H1 (cell line): ENCODE measurements at regions not wholly inside any gene's neighbourhood (a gene's known extent, or its start where the extent isn't known, plus 50 kb on each side); places are given as distances from the start of the nearest gene placed in this dataset.

Experiments
- CTCF ChIA-PET: fragments of 300-600 bp; sonication (Branson Sonifier 250); formaldehyde crosslinking; loops from one replicate; lab custom pipeline; 2021; ENCODE audit not compliant: partially characterized antibody; lab: Charles Lee
- POLR2A ChIA-PET: fragments of 300-600 bp; sonication (Branson Sonifier 250); formaldehyde crosslinking; loops from one replicate; lab custom pipeline; 2021; ENCODE audit warnings: inconsistent platforms; ENCODE audit not compliant: partially characterized antibody; lab: Charles Lee
- DNase-seq, 2 experiments: peaks; one replicate each; pipeline versions ENCODE4 v3.0.0 to v3.0.0-alpha.2; 2010 to 2022; ENCODE audit warnings: low spot score in 2 of 2, low read depth in 1 of 2, mixed read lengths in 1 of 2
- FAIRE-seq: peaks from 2 replicates; lab custom pipeline; 2011; peaks lifted over from hg19 to GRCh38; lab: Jason Lieb, UNC
- H2AFZ ChIP-seq: 2 replicates; pipeline ENCODE4 v1.8.1; 2012; ENCODE audit warnings: low read length, inconsistent platforms
- H2AK5ac ChIP-seq: 2 replicates; pipeline ENCODE4 v1.6.1; 2013; ENCODE audit warnings: low read depth, low read length
- H2BK120ac ChIP-seq: replicated peaks from 2 replicates; pipeline ENCODE3; 2013; ENCODE audit warnings: low read depth, low read length, inconsistent platforms
- H2BK12ac ChIP-seq: 2 replicates; pipeline ENCODE4 v1.6.1; 2013; ENCODE audit warnings: low read depth, low read length
- H2BK15ac ChIP-seq: 2 replicates; pipeline ENCODE4 v1.6.1; 2013; ENCODE audit warnings: low read length
- H2BK20ac ChIP-seq: 2 replicates; pipeline ENCODE4 v1.6.1; 2013; ENCODE audit warnings: low read length
- H2BK5ac ChIP-seq: 2 replicates; pipeline ENCODE4 v1.6.1; 2013; ENCODE audit warnings: low read depth, low read length
- H3K14ac ChIP-seq: 2 replicates; pipeline ENCODE4 v1.6.1; 2013; ENCODE audit warnings: inconsistent platforms; ENCODE audit not compliant: insufficient read length
- H3K18ac ChIP-seq: 2 replicates; pipeline ENCODE4 v1.6.1; 2013; ENCODE audit warnings: low read length; ENCODE audit errors: extremely low read depth
- H3K23ac ChIP-seq: 2 replicates; pipeline ENCODE4 v1.6.1; 2013; ENCODE audit warnings: inconsistent platforms; ENCODE audit not compliant: insufficient read length
- H3K23me2 ChIP-seq: 2 replicates; pipeline ENCODE4 v1.6.1; 2013; ENCODE audit warnings: low read depth, low read length
- H3K27ac ChIP-seq: 2 replicates; pipeline ENCODE4 v1.6.1; 2011; ENCODE audit warnings: low read depth, low read length, inconsistent platforms
- H3K27me3 ChIP-seq, 4 experiments: replicated peaks in 1 of 4; 1 replicate in 1 of 4; 2 replicates in 3 of 4; pipeline versions ENCODE4 v1.6.1 to v1.8.1; 2011 to 2013; ENCODE audit warnings: low read length in 3 of 4, mild to moderate bottlenecking in 3 of 4, inconsistent platforms in 2 of 4, mixed read lengths in 2 of 4, moderate library complexity in 1 of 4; ENCODE audit not compliant: control insufficient read depth in 3 of 4, insufficient read depth in 3 of 4; ENCODE audit errors: extremely low read depth in 1 of 4
- H3K36me3 ChIP-seq, 4 experiments: 2 replicates each; pipeline versions ENCODE4 v1.6.1 to v1.8.1; 2011 to 2013; ENCODE audit warnings: mild to moderate bottlenecking in 4 of 4, low read length in 3 of 4, moderate library complexity in 2 of 4, control low read depth in 1 of 4, inconsistent platforms in 1 of 4; ENCODE audit not compliant: insufficient read depth in 4 of 4, control insufficient read depth in 2 of 4
- H3K4ac ChIP-seq: replicated peaks from 2 replicates; pipeline ENCODE3; 2013; ENCODE audit warnings: low read length, low read depth, mixed read lengths, inconsistent platforms; ENCODE audit not compliant: insufficient read length
- H3K4me1 ChIP-seq, 4 experiments: replicated peaks in 1 of 4; 1 replicate in 1 of 4; 2 replicates in 3 of 4; pipeline versions ENCODE4 v1.6.1 to v1.8.1; 2011 to 2013; ENCODE audit warnings: low read length in 3 of 4, inconsistent platforms in 2 of 4, mixed read lengths in 1 of 4; ENCODE audit not compliant: insufficient read depth in 4 of 4, control insufficient read depth in 3 of 4
- H3K4me2 ChIP-seq, 2 experiments: 2 replicates each; pipeline versions ENCODE4 v1.6.1 to v1.8.1; 2011 to 2013; ENCODE audit warnings: low read depth in 2 of 2, low read length in 2 of 2, control low read depth in 1 of 2, inconsistent platforms in 1 of 2, mild to moderate bottlenecking in 1 of 2; ENCODE audit not compliant: insufficient read depth in 1 of 2
- H3K4me3 ChIP-seq, 4 experiments: fragments of 200-600, 300-600 bp in 1 of 4; sonication (generic), shearing (Covaris generic), sonication (Bioruptor Twin) in 1 of 4; 2 replicates each; pipeline versions ENCODE4 v1.5.1 to v1.8.1; 2011 to 2016; ENCODE audit warnings: low read length in 4 of 4, low read depth in 3 of 4, control low read depth in 2 of 4, inconsistent platforms in 2 of 4, mild to moderate bottlenecking in 2 of 4, mixed read lengths in 1 of 4, moderate library complexity in 1 of 4; ENCODE audit not compliant: insufficient read depth in 2 of 4; ENCODE audit errors: extremely low read depth in 1 of 4
- H3K56ac ChIP-seq: replicated peaks from 2 replicates; pipeline ENCODE3; 2013; ENCODE audit warnings: low read depth, mild to moderate bottlenecking, mixed read lengths, low read length, inconsistent platforms; ENCODE audit not compliant: insufficient read length
- H3K79me1 ChIP-seq: 2 replicates; pipeline ENCODE4 v1.6.1; 2013; ENCODE audit warnings: low read depth, low read length, control low read depth
- H3K79me2 ChIP-seq, 2 experiments: 2 replicates each; pipeline versions ENCODE4 v1.6.1 to v1.8.1; 2012 to 2013; ENCODE audit warnings: low read length in 2 of 2, mild to moderate bottlenecking in 2 of 2, inconsistent platforms in 1 of 2; ENCODE audit not compliant: insufficient read depth in 2 of 2, control insufficient read depth in 1 of 2
- H3K9ac ChIP-seq, 4 experiments: replicated peaks in 1 of 4; 1 replicate in 1 of 4; 2 replicates in 3 of 4; pipeline versions ENCODE4 v1.6.1 to v1.8.1; 2011 to 2013; ENCODE audit warnings: low read depth in 3 of 4, low read length in 3 of 4, control low read depth in 2 of 4, mild to moderate bottlenecking in 2 of 4, moderate library complexity in 2 of 4, inconsistent platforms in 1 of 4; ENCODE audit errors: extremely low read depth in 1 of 4
- H3K9me3 ChIP-seq, 2 experiments: 2 replicates each; pipeline versions ENCODE4 v1.6.1 to v1.8.1; 2012 to 2013; ENCODE audit warnings: mild to moderate bottlenecking in 2 of 2, moderate library complexity in 2 of 2, control low read depth in 1 of 2, inconsistent platforms in 1 of 2, low read depth in 1 of 2, low read length in 1 of 2, mixed read lengths in 1 of 2; ENCODE audit not compliant: insufficient read depth in 2 of 2
- H4K20me1 ChIP-seq, 2 experiments: replicated peaks in 1 of 2; 2 replicates each; pipeline versions ENCODE3 to v1.8.1; 2011 to 2013; ENCODE audit warnings: inconsistent platforms in 2 of 2, low read length in 2 of 2, mild to moderate bottlenecking in 1 of 2; ENCODE audit not compliant: insufficient read depth in 2 of 2, control insufficient read depth in 1 of 2
- H4K5ac ChIP-seq: 2 replicates; pipeline ENCODE4 v1.6.1; 2013; ENCODE audit warnings: low read length, low read depth, mixed read lengths, inconsistent platforms; ENCODE audit not compliant: insufficient read length
- H4K8ac ChIP-seq: 2 replicates; pipeline ENCODE4 v1.8.0; 2013; ENCODE audit warnings: mild to moderate bottlenecking, moderate library complexity, low read length, inconsistent platforms; ENCODE audit not compliant: insufficient read depth; ENCODE audit errors: extremely low read depth
- H4K91ac ChIP-seq: replicated peaks from 2 replicates; pipeline ENCODE3; 2013; ENCODE audit warnings: low read length, mixed read lengths, inconsistent platforms; ENCODE audit not compliant: insufficient read length
- EGR1 ChIP-seq: IDR thresholded peaks from 2 replicates; pipeline ENCODE4 v1.6.1; 2011; ENCODE audit warnings: low read depth, low read length, borderline replicate concordance
- EZH2 ChIP-seq: fragments of 200-600 bp; sonication (generic); IDR thresholded peaks from 2 replicates; pipeline ENCODE4 v1.7.1; 2012; ENCODE audit warnings: low read depth, mild to moderate bottlenecking, moderate library complexity, low read length, inconsistent platforms; ENCODE audit not compliant: severe bottlenecking
- HDAC2 ChIP-seq, 2 experiments: fragments of 300-600 bp in 1 of 2; sonication (generic) in 1 of 2; IDR thresholded peaks; 2 replicates each; pipeline ENCODE4 v1.6.1; 2011 to 2012; ENCODE audit warnings: low read depth in 2 of 2, low read length in 2 of 2, mild to moderate bottlenecking in 2 of 2, moderate library complexity in 2 of 2, borderline replicate concordance in 1 of 2, inconsistent platforms in 1 of 2
- JUND ChIP-seq: IDR thresholded peaks from 2 replicates; pipeline ENCODE4 v1.6.1; 2011; ENCODE audit warnings: mild to moderate bottlenecking, improper control_type of control experiment, low read length
- KDM4A ChIP-seq: IDR thresholded peaks from one replicate; pipeline ENCODE4 v1.7.1; 2012; ENCODE audit warnings: low read depth, mild to moderate bottlenecking, moderate library complexity, low read length, inconsistent platforms; ENCODE audit not compliant: severe bottlenecking
- POLR2A ChIP-seq, 2 experiments: IDR thresholded peaks; 1 replicate in 1 of 2; 2 replicates in 1 of 2; pipeline ENCODE4 v1.6.1; 2011; ENCODE audit warnings: low read depth in 2 of 2, low read length in 2 of 2, mild to moderate bottlenecking in 2 of 2; ENCODE audit errors: control extremely low read depth in 1 of 2
- POLR2AphosphoS5 ChIP-seq: IDR thresholded peaks from 2 replicates; pipeline ENCODE4 v1.6.1; 2011; ENCODE audit warnings: low read depth, low read length
- RXRA ChIP-seq: IDR thresholded peaks from 2 replicates; pipeline ENCODE4 v1.6.1; 2011; ENCODE audit warnings: low read depth, mild to moderate bottlenecking, low read length, moderate library complexity; ENCODE audit not compliant: insufficient read depth
- ZNF274 ChIP-seq: IDR thresholded peaks from 2 replicates; pipeline ENCODE4 v1.7.0; 2012; ENCODE audit warnings: low read length, borderline replicate concordance; ENCODE audit errors: extremely low read depth
- WGBS, 2 experiments: shearing (Covaris generic) in 1 of 2; methylation state at CpG; one replicate each; pipeline versions ENCODE4 v1.1.6 to v1.1.7; 2013 to 2015; ENCODE audit warnings: low lambda C conversion rate in 2 of 2, mixed read lengths in 2 of 2, inconsistent platforms in 1 of 2, low coverage in 1 of 2, missing lambda C conversion rate in 1 of 2; ENCODE audit not compliant: insufficient replicate concordance in 2 of 2, insufficient coverage in 1 of 2, insufficient read length in 1 of 2; ENCODE audit errors: extremely low coverage in 1 of 2, missing lambda C conversion rate in 1 of 2; 5-methylcytosine and 5-hydroxymethylcytosine counted together
- TF ChIP-seq, protein P1 (sequence below), 3 experiments: IDR thresholded peaks; 1 replicate in 2 of 3; 2 replicates in 1 of 3; pipeline versions ENCODE4 v1.5.1 to v1.6.1; 2011; ENCODE audit warnings: low read length in 3 of 3, mild to moderate bottlenecking in 3 of 3, inconsistent platforms in 2 of 3, low read depth in 1 of 3, moderate library complexity in 1 of 3; ENCODE audit not compliant: insufficient read depth in 1 of 3; ENCODE audit errors: control extremely low read depth in 1 of 3
- TF ChIP-seq, protein P2 (sequence below): IDR thresholded peaks from 2 replicates; pipeline ENCODE4 v1.6.1; 2011; ENCODE audit warnings: low read depth, mild to moderate bottlenecking, low read length; ENCODE audit not compliant: insufficient read depth

DNA sequence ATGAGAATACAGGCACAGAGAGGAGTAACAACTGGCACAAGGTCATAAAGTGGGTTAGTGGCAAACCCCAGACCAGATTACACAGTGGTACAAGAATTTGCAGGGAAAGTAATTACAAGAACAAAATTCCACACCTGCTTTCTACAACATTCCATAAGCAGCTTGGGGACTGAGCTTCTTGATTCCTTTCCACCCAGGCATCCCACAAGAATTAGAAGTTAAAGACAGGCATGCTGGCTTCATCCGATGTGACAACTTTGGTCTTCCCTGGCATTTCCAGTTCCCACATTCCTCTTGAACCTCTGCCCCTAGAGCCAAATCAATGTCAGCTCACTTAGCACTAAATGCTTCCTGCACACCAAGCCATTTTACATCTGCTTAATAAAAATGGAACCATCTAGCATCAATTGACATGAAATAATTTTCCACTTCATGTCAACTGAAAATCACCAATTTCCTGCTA, 435.8 kb upstream of the PAPPA start:
- Histone ChIP-seq H3K14ac (no peak overlapping the region), H3K4me3 (no peak overlapping the region), H3K9ac (no peak overlapping the region), H3K4me1 (no peaks in the 10 kb centered on the region), H2BK20ac (no peak overlapping the region), H3K27ac (no peak overlapping the region), H3K36me3 (no peaks in the 10 kb centered on the region), H2AFZ (no peak overlapping the region), H3K4me2 (no peak overlapping the region), H3K79me1 (no peaks in the 10 kb centered on the region), H4K8ac (no peak overlapping the region), H4K91ac (no peak overlapping the region), H3K18ac (no peak overlapping the region), H3K23ac (no peak overlapping the region), H2BK12ac (no peak overlapping the region), H3K79me2 (no peaks in the 10 kb centered on the region), H2BK15ac (no peak overlapping the region), H4K5ac (no peak overlapping the region), H3K9me3 (no peaks in the 10 kb centered on the region), H3K4ac (no peak overlapping the region), H2BK120ac (no peak overlapping the region), H2AK5ac (no peak overlapping the region), H2BK5ac (no peak overlapping the region), H3K23me2 (no peaks in the 10 kb centered on the region), H3K27me3 (no peaks in the 10 kb centered on the region), H4K20me1 (no peaks in the 10 kb centered on the region), H3K56ac (no peak overlapping the region)
- no peak for FAIRE-seq
- WGBS, 2 experiments, result 90% methylated on average over 1 of the region's 1 CpG; no CpG with 5 or more reads in 1 of the 2 experiments
- ChIA-PET POLR2A (no interaction called here), CTCF (interaction anchor here (1.5 kb wide), 1 partner anchor 125 kb away, joined by 5 read pairs; no protein-coding TSS in a partner anchor)
- no peak for DNase-seq
- TF ChIP-seq HDAC2 (IDR thresholded peaks at IDR 0.05; ENCODE audit: borderline replicate concordance in 1 of 2, low read depth in 2 of 2, low read length in 2 of 2), result no peak
- TF ChIP-seq ZNF274, result no peak
- no peak for TF ChIP-seq EZH2
- no peak for TF ChIP-seq RXRA
- TF ChIP-seq POLR2A (IDR thresholded peaks at IDR 0.05; ENCODE audit: control extremely low read depth in 1 of 2, low read depth in 2 of 2, low read length in 2 of 2), result no peak
- TF ChIP-seq, protein P1, sequence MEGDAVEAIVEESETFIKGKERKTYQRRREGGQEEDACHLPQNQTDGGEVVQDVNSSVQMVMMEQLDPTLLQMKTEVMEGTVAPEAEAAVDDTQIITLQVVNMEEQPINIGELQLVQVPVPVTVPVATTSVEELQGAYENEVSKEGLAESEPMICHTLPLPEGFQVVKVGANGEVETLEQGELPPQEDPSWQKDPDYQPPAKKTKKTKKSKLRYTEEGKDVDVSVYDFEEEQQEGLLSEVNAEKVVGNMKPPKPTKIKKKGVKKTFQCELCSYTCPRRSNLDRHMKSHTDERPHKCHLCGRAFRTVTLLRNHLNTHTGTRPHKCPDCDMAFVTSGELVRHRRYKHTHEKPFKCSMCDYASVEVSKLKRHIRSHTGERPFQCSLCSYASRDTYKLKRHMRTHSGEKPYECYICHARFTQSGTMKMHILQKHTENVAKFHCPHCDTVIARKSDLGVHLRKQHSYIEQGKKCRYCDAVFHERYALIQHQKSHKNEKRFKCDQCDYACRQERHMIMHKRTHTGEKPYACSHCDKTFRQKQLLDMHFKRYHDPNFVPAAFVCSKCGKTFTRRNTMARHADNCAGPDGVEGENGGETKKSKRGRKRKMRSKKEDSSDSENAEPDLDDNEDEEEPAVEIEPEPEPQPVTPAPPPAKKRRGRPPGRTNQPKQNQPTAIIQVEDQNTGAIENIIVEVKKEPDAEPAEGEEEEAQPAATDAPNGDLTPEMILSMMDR (IDR thresholded peaks at IDR 0.05; ENCODE audit: control extremely low read depth in 1 of 3, insufficient read depth in 1 of 3, low read depth in 1 of 3, low read length in 3 of 3), result no peak
- TF ChIP-seq JUND, result no peak
- no peak for TF ChIP-seq POLR2AphosphoS5
- TF ChIP-seq, protein P2, sequence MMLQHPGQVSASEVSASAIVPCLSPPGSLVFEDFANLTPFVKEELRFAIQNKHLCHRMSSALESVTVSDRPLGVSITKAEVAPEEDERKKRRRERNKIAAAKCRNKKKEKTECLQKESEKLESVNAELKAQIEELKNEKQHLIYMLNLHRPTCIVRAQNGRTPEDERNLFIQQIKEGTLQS, result no peak
- TF ChIP-seq EGR1, result no peak
- TF ChIP-seq KDM4A, result no peak
